ENCODE measurements at regions not wholly inside any gene's neighbourhood (a gene's known extent, or its start where the extent isn't known, plus 50 kb on each side); places are given as distances from the start of the nearest gene placed in this dataset.

- DNase-seq (ENCODE audit: low read depth), result no peak
- TF ChIP-seq CTCF (IDR thresholded peaks at IDR 0.05; ENCODE audit: control insufficient read depth, extremely low read depth, insufficient read depth), result no peak
- no peak overlapping the region for H3K4me3 ChIP-seq (ENCODE audit: low read depth, low read length)
Measured at GRCh38 chrX:67780694-67781109, 236.9 kb downstream of the AR start.

- no peak for TF ChIP-seq CTCF (IDR thresholded peaks at IDR 0.05; ENCODE audit: control insufficient read depth, extremely low read depth, insufficient read depth)
- H3K4me3 ChIP-seq (ENCODE audit: low read depth, low read length), result no peak overlapping the region
- no peak for DNase-seq (ENCODE audit: low read depth)
Measured at GRCh38 chrX:67781132-67781531, 237.3 kb downstream of the AR start.

- no peak for DNase-seq (ENCODE audit: low read depth)
- no peak overlapping the region for H3K4me3 ChIP-seq (ENCODE audit: low read depth, low read length)
- TF ChIP-seq CTCF (IDR thresholded peaks at IDR 0.05; ENCODE audit: control insufficient read depth, extremely low read depth, insufficient read depth), result no peak
Measured at GRCh38 chrX:67784712-67785111, 240.9 kb downstream of the AR start.

GRCh38 chrX:67787196-67787595 lies 243.4 kb downstream of the AR start:
- no peak for TF ChIP-seq CTCF (IDR thresholded peaks at IDR 0.05; ENCODE audit: control insufficient read depth, extremely low read depth, insufficient read depth)
- no peak overlapping the region for H3K4me3 ChIP-seq (ENCODE audit: low read depth, low read length)
- DNase-seq (ENCODE audit: low read depth), result no peak

- TF ChIP-seq CTCF (IDR thresholded peaks at IDR 0.05; ENCODE audit: control insufficient read depth, extremely low read depth, insufficient read depth), result no peak
- H3K4me3 ChIP-seq (ENCODE audit: low read depth, low read length), result no peak overlapping the region
- peak; percentile 53 for DNase-seq (ENCODE audit: low read depth)
Measured at GRCh38 chrX:67789536-67789935, 245.7 kb downstream of the AR start.
